ENCODE measurements at regions not wholly inside any gene's neighbourhood (a gene's known extent, or its start where the extent isn't known, plus 50 kb on each side); places are given as distances from the start of the nearest gene placed in this dataset.

GRCh38 chr5:175306381-175306780 lies 137.6 kb downstream of the DRD1 start:
- no peaks in the 10 kb centered on the region for H3K4me1 ChIP-seq
- no peak overlapping the region for H3K27ac ChIP-seq
- no peaks in the 10 kb centered on the region for H3K36me3 ChIP-seq
- no peak overlapping the region for H3K4me3 ChIP-seq
- no peaks in the 10 kb centered on the region for H3K9me3 ChIP-seq
- no peaks in the 10 kb centered on the region for H3K27me3 ChIP-seq
- DNase-seq: no peak
- TF ChIP-seq CTCF (IDR thresholded peaks at IDR 0.05): no peak
- TF ChIP-seq POLR2A (IDR thresholded peaks at IDR 0.05): no peak

GRCh38 chr5:175305251-175305650 lies 138.7 kb downstream of the DRD1 start:
- Histone ChIP-seq H3K27me3 (no peaks in the 10 kb centered on the region), H3K27ac (no peak overlapping the region), H3K4me3 (no peak overlapping the region), H3K4me1 (no peaks in the 10 kb centered on the region), H3K36me3 (no peaks in the 10 kb centered on the region), H3K9me3 (no peaks in the 10 kb centered on the region)
- TF ChIP-seq POLR2A (IDR thresholded peaks at IDR 0.05) (no peak), CTCF (IDR thresholded peaks at IDR 0.05) (no peak)
- no peak for DNase-seq

GRCh38 chr5:175290379-175290778 lies 153.6 kb downstream of the DRD1 start:
- no peaks in the 10 kb centered on the region for H3K9me3 ChIP-seq
- no peaks in the 10 kb centered on the region for H3K36me3 ChIP-seq
- no peak for TF ChIP-seq POLR2A (IDR thresholded peaks at IDR 0.05)
- no peak for TF ChIP-seq CTCF (IDR thresholded peaks at IDR 0.05)
- H3K27ac ChIP-seq: no peak overlapping the region
- H3K4me3 ChIP-seq: no peak overlapping the region
- DNase-seq: no peak
- H3K4me1 ChIP-seq: no peaks in the 10 kb centered on the region
- no peaks in the 10 kb centered on the region for H3K27me3 ChIP-seq

- no peaks in the 10 kb centered on the region for H3K9me3 ChIP-seq
- DNase-seq: no peak
Observed at GRCh38 chr5:175288048-175288621, 155.8 kb downstream of the DRD1 start.

GRCh38 chr5:175286981-175287380 lies 157.0 kb downstream of the DRD1 start:
- Histone ChIP-seq H3K36me3 (no peaks in the 10 kb centered on the region), H3K4me1 (no peaks in the 10 kb centered on the region), H3K4me3 (no peak overlapping the region), H3K27me3 (no peaks in the 10 kb centered on the region), H3K9me3 (no peaks in the 10 kb centered on the region), H3K27ac (no peak overlapping the region)
- TF ChIP-seq POLR2A (IDR thresholded peaks at IDR 0.05): no peak
- DNase-seq: no peak

More at GRCh38 chr5:175288048-175288621, 155.8 kb downstream of the DRD1 start:
- H3K4me1 ChIP-seq: no peaks in the 10 kb centered on the region
- TF ChIP-seq CTCF (IDR thresholded peaks at IDR 0.05) (no peak), POLR2A (IDR thresholded peaks at IDR 0.05) (no peak)
- H3K4me3 ChIP-seq: no peak overlapping the region
- H3K27ac ChIP-seq: no peak overlapping the region
- no peaks in the 10 kb centered on the region for H3K36me3 ChIP-seq
- H3K27me3 ChIP-seq: no peaks in the 10 kb centered on the region

- no peak for DNase-seq
- Histone ChIP-seq H3K4me1 (no peaks in the 10 kb centered on the region), H3K27me3 (no peaks in the 10 kb centered on the region), H3K27ac (no peak overlapping the region), H3K9me3 (no peaks in the 10 kb centered on the region), H3K4me3 (no peak overlapping the region), H3K36me3 (no peaks in the 10 kb centered on the region)
- TF ChIP-seq CTCF (IDR thresholded peaks at IDR 0.05): no peak
- no peak for TF ChIP-seq POLR2A (IDR thresholded peaks at IDR 0.05)
Observed at GRCh38 chr5:175285261-175285660, 158.7 kb downstream of the DRD1 start.

All from Peyer's patch (tissue), 4 donors.